Upper lobe of left lung (tissue), 4 donors: ENCODE measurements at regions not wholly inside any gene's neighbourhood (a gene's known extent, or its start where the extent isn't known, plus 50 kb on each side); places are given as distances from the start of the nearest gene placed in this dataset.
"Not testable (repeated sequence)": the region's sequence is repeated elsewhere in the genome, so short reads cannot be mapped to it uniquely, and the experiment has no call there.

Experiments
- EP300 ChIP-seq, 4 donors: sonication (generic); formaldehyde crosslinking; IDR thresholded peaks; one replicate each; pipeline ENCODE4 v1.5.1; 2017; ENCODE audit warnings: antibody characterized with exemption in 4 of 4, control low read depth in 2 of 4
- POLR2A ChIP-seq, 4 donors: fragments of 450-650 bp; IDR thresholded peaks; one replicate each; pipeline ENCODE4 v1.5.1; 2016 to 2017; ENCODE audit warnings: antibody characterized with exemption in 4 of 4, mild to moderate bottlenecking in 2 of 4
- POLR2AphosphoS5 ChIP-seq, 2 donors: sonication (generic); formaldehyde crosslinking; IDR thresholded peaks; one replicate each; pipeline ENCODE4 v1.5.1; 2017; ENCODE audit warnings: antibody characterized with exemption in 2 of 2
- TF ChIP-seq, protein P1 (sequence below), 6 experiments: fragments of 450-650 bp in 4 of 6; fragments of 200-600 bp in 2 of 6; sonication (generic) in 2 of 6; IDR thresholded peaks; one replicate each; pipeline ENCODE4 v1.5.1; 2016 to 2019; ENCODE audit warnings: antibody characterized with exemption in 6 of 6

DNA sequence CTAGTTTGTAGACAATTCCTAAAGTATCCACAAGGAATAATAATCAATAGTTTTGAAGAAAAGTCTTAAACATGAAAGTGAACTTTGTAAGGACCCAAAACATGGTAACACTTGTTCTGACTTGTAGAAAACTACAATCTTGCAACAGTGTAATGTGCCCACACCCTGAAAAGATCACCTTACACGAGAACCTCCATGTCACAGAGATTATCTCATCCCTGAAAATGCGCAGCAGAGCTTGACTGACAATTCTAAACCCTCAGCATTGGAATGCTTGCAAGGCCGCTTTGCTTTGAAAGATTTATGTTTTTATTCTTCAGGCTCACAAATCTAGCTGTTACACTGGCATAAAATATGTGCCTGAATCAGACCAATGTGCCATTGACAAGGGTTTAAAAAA is 346.6 kb downstream of the KLF13 start:
- not testable (repeated sequence) for TF ChIP-seq POLR2A, POLR2AphosphoS5, EP300 (IDR thresholded peaks at IDR 0.05)
- TF ChIP-seq, protein P1, sequence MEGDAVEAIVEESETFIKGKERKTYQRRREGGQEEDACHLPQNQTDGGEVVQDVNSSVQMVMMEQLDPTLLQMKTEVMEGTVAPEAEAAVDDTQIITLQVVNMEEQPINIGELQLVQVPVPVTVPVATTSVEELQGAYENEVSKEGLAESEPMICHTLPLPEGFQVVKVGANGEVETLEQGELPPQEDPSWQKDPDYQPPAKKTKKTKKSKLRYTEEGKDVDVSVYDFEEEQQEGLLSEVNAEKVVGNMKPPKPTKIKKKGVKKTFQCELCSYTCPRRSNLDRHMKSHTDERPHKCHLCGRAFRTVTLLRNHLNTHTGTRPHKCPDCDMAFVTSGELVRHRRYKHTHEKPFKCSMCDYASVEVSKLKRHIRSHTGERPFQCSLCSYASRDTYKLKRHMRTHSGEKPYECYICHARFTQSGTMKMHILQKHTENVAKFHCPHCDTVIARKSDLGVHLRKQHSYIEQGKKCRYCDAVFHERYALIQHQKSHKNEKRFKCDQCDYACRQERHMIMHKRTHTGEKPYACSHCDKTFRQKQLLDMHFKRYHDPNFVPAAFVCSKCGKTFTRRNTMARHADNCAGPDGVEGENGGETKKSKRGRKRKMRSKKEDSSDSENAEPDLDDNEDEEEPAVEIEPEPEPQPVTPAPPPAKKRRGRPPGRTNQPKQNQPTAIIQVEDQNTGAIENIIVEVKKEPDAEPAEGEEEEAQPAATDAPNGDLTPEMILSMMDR (IDR thresholded peaks at IDR 0.05) = not testable (repeated sequence)
